B cell (primary cell): ENCODE measurements at regions not wholly inside any gene's neighbourhood (a gene's known extent, or its start where the extent isn't known, plus 50 kb on each side); places are given as distances from the start of the nearest gene placed in this dataset.

ENCODE experiments used
- ATAC-seq: fragments of 200-7000 bp; cut with Tn5 transposase; one replicate; pipeline ENCODE4 v1.10.0; 2021; ENCODE audit warnings: low read depth, mild to moderate bottlenecking, moderate number of reproducible peaks, moderate library complexity
- CTCF ChIA-PET: fragments of 350-600 bp; sonication (Branson Sonifier 250); formaldehyde crosslinking; loops from one replicate; lab custom pipeline; 2021; ENCODE audit warnings: antibody characterized with exemption, inconsistent platforms; lab: Charles Lee
- POLR2A ChIA-PET: fragments of 350-600 bp; sonication (Branson Sonifier 250); formaldehyde crosslinking; loops from one replicate; lab custom pipeline; 2021; ENCODE audit warnings: antibody characterized with exemption; lab: Charles Lee
- DNase-seq: peaks from one replicate; pipeline ENCODE4 v3.0.0; 2013
- H2AFZ ChIP-seq: 2 replicates; pipeline ENCODE4 v1.6.1; 2012; ENCODE audit warnings: mild to moderate bottlenecking, low read depth, low read length; ENCODE audit not compliant: insufficient read depth, poor library complexity, severe bottlenecking
- H3K27ac ChIP-seq, 2 donors: 1 replicate in 1 of 2; 2 replicates in 1 of 2; pipeline ENCODE4 v1.5.1; 2012 to 2013; ENCODE audit warnings: low read length in 2 of 2, mild to moderate bottlenecking in 2 of 2, moderate library complexity in 1 of 2
- H3K27me3 ChIP-seq, 4 experiments: fragments of 200-600 bp in 1 of 4; sonication (generic) in 1 of 4; replicated peaks in 1 of 4; 1 replicate in 2 of 4; 2 replicates in 2 of 4; pipeline versions ENCODE4 v1.6.1 to v1.7.0; 2013 to 2016; ENCODE audit warnings: low read length in 3 of 4, mild to moderate bottlenecking in 2 of 4, mixed read lengths in 1 of 4, moderate library complexity in 1 of 4; ENCODE audit not compliant: insufficient read depth in 4 of 4, control insufficient read depth in 3 of 4; ENCODE audit errors: control extremely low read depth in 1 of 4
- H3K36me3 ChIP-seq, 2 experiments: replicated peaks in 1 of 2; 1 replicate in 1 of 2; 2 replicates in 1 of 2; pipeline versions ENCODE4 v1.6.1 to v1.7.1; 2013; ENCODE audit warnings: low read length in 1 of 2; ENCODE audit not compliant: insufficient read depth in 2 of 2, control insufficient read depth in 1 of 2; ENCODE audit errors: control extremely low read depth in 1 of 2, extremely low read depth in 1 of 2
- H3K4me1 ChIP-seq, 2 donors: fragments of 200-600 bp in 1 of 2; sonication (generic) in 1 of 2; 1 replicate in 1 of 2; 2 replicates in 1 of 2; pipeline versions ENCODE4 v1.5.1 to v1.6.1; 2013 to 2017; ENCODE audit warnings: low read length in 2 of 2; ENCODE audit not compliant: control insufficient read depth in 2 of 2, insufficient read depth in 2 of 2
- H3K4me2 ChIP-seq: replicated peaks from 2 replicates; pipeline ENCODE3; 2012; ENCODE audit warnings: mild to moderate bottlenecking, low read depth, low read length; ENCODE audit not compliant: poor library complexity, severe bottlenecking
- H3K4me3 ChIP-seq, 5 experiments: fragments of 200-600 bp in 1 of 5; sonication (generic) in 1 of 5; 1 replicate in 3 of 5; 2 replicates in 2 of 5; pipeline versions ENCODE4 v1.5.1 to v1.7.0; 2011 to 2016; ENCODE audit warnings: low read length in 4 of 5, mild to moderate bottlenecking in 4 of 5, low read depth in 2 of 5, control low read depth in 1 of 5, moderate library complexity in 1 of 5; ENCODE audit not compliant: insufficient read depth in 1 of 5; ENCODE audit errors: control extremely low read depth in 1 of 5, extremely low read depth in 1 of 5
- H3K79me2 ChIP-seq: fragments of 200-600 bp; sonication (generic); one replicate; pipeline ENCODE4 v1.6.0; 2016; ENCODE audit warnings: low read length; ENCODE audit not compliant: control insufficient read depth, insufficient read depth
- H3K9ac ChIP-seq: fragments of 200-600 bp; sonication (generic); 2 replicates; pipeline ENCODE4 v1.6.1; 2017; ENCODE audit warnings: mild to moderate bottlenecking, low read length, moderate library complexity
- H3K9me3 ChIP-seq, 3 donors: one replicate each; pipeline versions ENCODE4 v1.6.1 to v1.7.1; 2013; ENCODE audit warnings: low read length in 2 of 3; ENCODE audit not compliant: control insufficient read depth in 2 of 3, insufficient read depth in 1 of 3; ENCODE audit errors: control extremely low read depth in 1 of 3
- H4K20me1 ChIP-seq: 2 replicates; pipeline ENCODE4 v1.6.0; 2012; ENCODE audit warnings: mild to moderate bottlenecking, low read length; ENCODE audit not compliant: insufficient read depth, control insufficient read depth, poor library complexity, severe bottlenecking
- H3K27ac Mint-ChIP-seq: one replicate; pipeline ENCODE4 v1.8.0; 2021; ENCODE audit warnings: mixed read lengths
- H3K27me3 Mint-ChIP-seq: one replicate; pipeline ENCODE4 v1.8.0; 2021; ENCODE audit warnings: mixed read lengths
- H3K4me1 Mint-ChIP-seq: one replicate; pipeline ENCODE4 v1.8.0; 2021; ENCODE audit warnings: mixed read lengths
- H3K4me3 Mint-ChIP-seq: one replicate; pipeline ENCODE4 v1.8.0; 2021; ENCODE audit warnings: mixed read lengths
- H3K9me3 Mint-ChIP-seq: one replicate; pipeline ENCODE4 v1.8.0; 2022; ENCODE audit warnings: mixed read lengths; ENCODE audit not compliant: insufficient read depth
- EZH2 ChIP-seq: IDR thresholded peaks from 2 replicates; pipeline ENCODE4 v1.6.1; 2012; ENCODE audit warnings: borderline replicate concordance, low read depth, mild to moderate bottlenecking, moderate library complexity, low read length; ENCODE audit not compliant: insufficient read depth, poor library complexity, severe bottlenecking
- WGBS: methylation state at CpG from one replicate; pipeline ENCODE4 v1.1.5; 2013; ENCODE audit warnings: missing lambda C conversion rate; ENCODE audit not compliant: insufficient coverage; 5-methylcytosine and 5-hydroxymethylcytosine counted together
- intact Hi-C: fragments of 100-400 bp; cut with micrococcal nuclease; formaldehyde crosslinking; loops from one replicate; pipeline ENCODE4 v1.10.0; 2022
- TF ChIP-seq, protein P1 (sequence below): fragments of 200-600 bp; IDR thresholded peaks from one replicate; pipeline ENCODE4 v1.8.0; 2022; ENCODE audit warnings: antibody characterized with exemption, mild to moderate bottlenecking

- Histone ChIP-seq H4K20me1 (no peaks in the 10 kb centered on the region), H3K4me2 (no peak overlapping the region), H3K36me3 (no peaks in the 10 kb centered on the region), H3K4me3 (no peak overlapping the region), H3K9me3 (peaks cover 0 to 5% (median 0%) of the 10 kb centered on the region in 3 donors), H2AFZ (no peak overlapping the region), H3K9ac (no peak overlapping the region), H3K79me2 (no peaks in the 10 kb centered on the region), H3K4me1 (no peaks in the 10 kb centered on the region), H3K27ac (no peak overlapping the region), H3K27me3 (no peaks in the 10 kb centered on the region)
- no peak overlapping the region for H3K4me3 Mint-ChIP-seq
- no peak for TF ChIP-seq EZH2
- TF ChIP-seq, protein P1, sequence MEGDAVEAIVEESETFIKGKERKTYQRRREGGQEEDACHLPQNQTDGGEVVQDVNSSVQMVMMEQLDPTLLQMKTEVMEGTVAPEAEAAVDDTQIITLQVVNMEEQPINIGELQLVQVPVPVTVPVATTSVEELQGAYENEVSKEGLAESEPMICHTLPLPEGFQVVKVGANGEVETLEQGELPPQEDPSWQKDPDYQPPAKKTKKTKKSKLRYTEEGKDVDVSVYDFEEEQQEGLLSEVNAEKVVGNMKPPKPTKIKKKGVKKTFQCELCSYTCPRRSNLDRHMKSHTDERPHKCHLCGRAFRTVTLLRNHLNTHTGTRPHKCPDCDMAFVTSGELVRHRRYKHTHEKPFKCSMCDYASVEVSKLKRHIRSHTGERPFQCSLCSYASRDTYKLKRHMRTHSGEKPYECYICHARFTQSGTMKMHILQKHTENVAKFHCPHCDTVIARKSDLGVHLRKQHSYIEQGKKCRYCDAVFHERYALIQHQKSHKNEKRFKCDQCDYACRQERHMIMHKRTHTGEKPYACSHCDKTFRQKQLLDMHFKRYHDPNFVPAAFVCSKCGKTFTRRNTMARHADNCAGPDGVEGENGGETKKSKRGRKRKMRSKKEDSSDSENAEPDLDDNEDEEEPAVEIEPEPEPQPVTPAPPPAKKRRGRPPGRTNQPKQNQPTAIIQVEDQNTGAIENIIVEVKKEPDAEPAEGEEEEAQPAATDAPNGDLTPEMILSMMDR: no peak
- WGBS: no CpG with 5 or more reads among the region's 5 CpGs
- intact Hi-C loops: no loop called here
- H3K9me3 Mint-ChIP-seq: peaks cover 2% of the 10 kb centered on the region
- no peaks in the 10 kb centered on the region for H3K4me1 Mint-ChIP-seq
- CTCF ChIA-PET: no interaction called here
- ATAC-seq (no peak), DNase-seq (no peak)
- peaks cover 4% of the 10 kb centered on the region for H3K27me3 Mint-ChIP-seq
- H3K27ac Mint-ChIP-seq: no peak overlapping the region
- POLR2A ChIA-PET: no interaction called here
Observed at GRCh38 chr3:31355807-31356206, 176.9 kb upstream of the STT3B start.

DNA sequence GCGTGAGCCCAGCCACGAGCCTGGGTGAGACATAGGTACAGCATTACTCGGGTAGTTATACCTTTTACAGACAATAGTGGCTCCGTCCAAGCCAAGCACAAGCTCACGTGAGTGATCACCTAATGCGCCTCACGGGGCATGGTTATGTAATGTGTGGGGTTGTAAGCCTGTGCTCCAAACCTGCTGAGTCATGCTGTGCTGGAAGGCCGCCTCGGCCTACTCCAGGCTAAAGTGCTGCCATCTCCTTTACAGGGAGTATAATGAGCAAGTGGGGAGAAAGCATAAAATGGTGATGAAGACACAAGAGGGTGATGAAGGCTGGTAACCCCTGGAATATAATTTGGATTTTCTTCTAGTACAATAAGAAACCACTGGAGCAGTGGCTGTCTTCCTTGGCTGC, 175.8 kb upstream of the STT3B start:
- H3K36me3 ChIP-seq: no peaks in the 10 kb centered on the region
- H3K27ac ChIP-seq: no peak overlapping the region
- no peaks in the 10 kb centered on the region for H3K27me3 ChIP-seq
- H3K79me2 ChIP-seq: no peaks in the 10 kb centered on the region
- Mint-ChIP-seq H3K4me1 (no peaks in the 10 kb centered on the region), H3K27me3 (peaks cover 2% of the 10 kb centered on the region), H3K4me3 (no peak overlapping the region), H3K9me3 (peaks cover 2% of the 10 kb centered on the region), H3K27ac (no peak overlapping the region)
- WGBS: 100% methylated on average over 9 of the region's 9 CpGs
- no peaks in the 10 kb centered on the region for H3K4me1 ChIP-seq
- no peak overlapping the region for H2AFZ ChIP-seq
- no peak for DNase-seq
- ATAC-seq: no peak
- no peaks in the 10 kb centered on the region for H4K20me1 ChIP-seq
- no peak overlapping the region for H3K4me3 ChIP-seq
- TF ChIP-seq, protein P1: no peak
- TF ChIP-seq EZH2: no peak
- H3K9me3 ChIP-seq: peaks cover 0 to 5% (median 0%) of the 10 kb centered on the region in 3 donors
- H3K4me2 ChIP-seq: no peak overlapping the region
- intact Hi-C loops: no loop called here
- CTCF ChIA-PET: no interaction called here
- no peak overlapping the region for H3K9ac ChIP-seq
- POLR2A ChIA-PET: no interaction called here
